Endothelial cell of umbilical vein (primary cell): ENCODE measurements at regions not wholly inside any gene's neighbourhood (a gene's known extent, or its start where the extent isn't known, plus 50 kb on each side); places are given as distances from the start of the nearest gene placed in this dataset.

Source experiments
- CTCF ChIP-seq, 2 donors: IDR thresholded peaks; 1 replicate in 1 of 2; 2 replicates in 1 of 2; pipeline ENCODE4 v1.5.1; 2011; ENCODE audit warnings: low read length in 2 of 2, mild to moderate bottlenecking in 2 of 2, moderate library complexity in 2 of 2, control low read depth in 1 of 2, inconsistent platforms in 1 of 2, low read depth in 1 of 2; ENCODE audit not compliant: insufficient read depth in 1 of 2; ENCODE audit errors: extremely low read depth in 1 of 2
- JUN ChIP-seq: IDR thresholded peaks from 2 replicates; pipeline ENCODE4 v1.6.1; 2011; ENCODE audit warnings: borderline replicate concordance, low read depth; ENCODE audit not compliant: insufficient read length, insufficient read depth
- POLR2A ChIP-seq: IDR thresholded peaks from 2 replicates; pipeline ENCODE4 v1.6.1; 2012; ENCODE audit warnings: low read depth, mild to moderate bottlenecking, control low read depth, low read length
- TF ChIP-seq, protein P1 (sequence below): IDR thresholded peaks from 2 replicates; pipeline ENCODE4 v1.6.1; 2011; ENCODE audit not compliant: insufficient read depth, insufficient read length

DNA sequence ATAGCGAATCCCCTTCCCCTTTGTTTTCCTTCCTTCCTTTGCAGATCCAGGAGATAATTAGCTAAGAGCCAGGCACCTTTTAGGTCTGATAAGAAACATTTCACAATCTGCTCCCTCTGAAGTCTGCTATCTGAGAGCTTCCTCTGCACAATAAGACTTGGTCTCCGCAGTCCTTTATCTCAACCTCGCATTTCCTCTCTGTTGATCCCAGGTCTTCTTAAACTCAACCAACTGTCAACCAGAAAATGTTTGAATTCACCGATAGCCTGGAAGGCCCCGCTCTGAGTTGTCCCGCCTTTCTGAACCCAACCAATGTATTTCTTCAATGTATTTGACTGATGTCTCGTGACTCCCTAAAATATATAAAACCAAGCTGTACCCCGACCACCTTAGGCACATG, 78.4 kb upstream of the CTDP1 start:
- TF ChIP-seq POLR2A (no peak), CTCF (IDR thresholded peaks at IDR 0.05; ENCODE audit: extremely low read depth in 1 of 2, insufficient read depth in 1 of 2, low read depth in 1 of 2, low read length in 2 of 2) (no peak), JUN (no peak)
- TF ChIP-seq, protein P1, sequence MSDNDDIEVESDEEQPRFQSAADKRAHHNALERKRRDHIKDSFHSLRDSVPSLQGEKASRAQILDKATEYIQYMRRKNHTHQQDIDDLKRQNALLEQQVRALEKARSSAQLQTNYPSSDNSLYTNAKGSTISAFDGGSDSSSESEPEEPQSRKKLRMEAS: no peak
